Activated T-cell treated with anti-CD3 and anti-CD28 coated beads, Interleukin-2, amount 50 U/mL, for 72 hours (primary cell): ENCODE measurements at regions not wholly inside any gene's neighbourhood (a gene's known extent, or its start where the extent isn't known, plus 50 kb on each side); places are given as distances from the start of the nearest gene placed in this dataset.

Experiments used
- ATAC-seq, 2 donors: fragments of 150-1000 bp; cut with Tn5 transposase; replicated peaks in 1 of 2; 2 replicates each; pipeline ENCODE4 v1.10.0; 2021; ENCODE audit warnings: moderate library complexity in 2 of 2, mild to moderate bottlenecking in 1 of 2
- DNase-seq, 2 donors: peaks; one replicate each; pipeline ENCODE4 v3.0.0; 2021 to 2022; ENCODE audit warnings: mixed read lengths in 1 of 2
- H3K27ac Mint-ChIP-seq: one replicate; pipeline ENCODE4 v1.8.0; 2022; ENCODE audit warnings: mild to moderate bottlenecking, moderate library complexity, mixed read lengths
- H3K27me3 Mint-ChIP-seq: one replicate; pipeline ENCODE4 v1.8.0; 2022; ENCODE audit warnings: low read depth, mixed read lengths
- H3K36me3 Mint-ChIP-seq, 2 donors: one replicate each; pipeline ENCODE4 v1.8.0; 2022; ENCODE audit warnings: mixed read lengths in 2 of 2, mild to moderate bottlenecking in 1 of 2; ENCODE audit not compliant: insufficient read depth in 2 of 2
- H3K4me1 Mint-ChIP-seq: one replicate; pipeline ENCODE4 v1.8.0; 2022; ENCODE audit warnings: low read depth, mixed read lengths
- H3K4me3 Mint-ChIP-seq, 2 donors: one replicate each; pipeline ENCODE4 v1.8.0; 2022; ENCODE audit warnings: mild to moderate bottlenecking in 2 of 2, mixed read lengths in 2 of 2, moderate library complexity in 2 of 2
- H3K9me3 Mint-ChIP-seq, 2 donors: one replicate each; pipeline ENCODE4 v1.8.0; 2022; ENCODE audit warnings: mixed read lengths in 2 of 2

GRCh38 chr2:120826716-120827410 lies 91.2 kb downstream of the GLI2 start:
- no peak overlapping the region for H3K27ac Mint-ChIP-seq
- no peaks in the 10 kb centered on the region for H3K36me3 Mint-ChIP-seq
- H3K4me1 Mint-ChIP-seq, result no peaks in the 10 kb centered on the region
- ATAC-seq (no peak), DNase-seq (no peak)
- no peaks in the 10 kb centered on the region for H3K27me3 Mint-ChIP-seq
- no peak overlapping the region for H3K4me3 Mint-ChIP-seq
- no peaks in the 10 kb centered on the region for H3K9me3 Mint-ChIP-seq

GRCh38 chr2:120828066-120828465 lies 92.4 kb downstream of the GLI2 start:
- Mint-ChIP-seq H3K4me1 (no peaks in the 10 kb centered on the region), H3K4me3 (no peak overlapping the region), H3K27ac (no peak overlapping the region), H3K36me3 (no peaks in the 10 kb centered on the region), H3K27me3 (no peaks in the 10 kb centered on the region), H3K9me3 (no peaks in the 10 kb centered on the region)
- no peak for DNase-seq
- no peak for ATAC-seq

GRCh38 chr2:120828829-120829632 lies 93.4 kb downstream of the GLI2 start:
- Mint-ChIP-seq H3K27ac (no peak overlapping the region), H3K4me3 (no peak overlapping the region), H3K27me3 (no peaks in the 10 kb centered on the region), H3K9me3 (no peaks in the 10 kb centered on the region), H3K4me1 (no peaks in the 10 kb centered on the region), H3K36me3 (no peaks in the 10 kb centered on the region)
- ATAC-seq (no peak), DNase-seq (no peak)

DNA sequence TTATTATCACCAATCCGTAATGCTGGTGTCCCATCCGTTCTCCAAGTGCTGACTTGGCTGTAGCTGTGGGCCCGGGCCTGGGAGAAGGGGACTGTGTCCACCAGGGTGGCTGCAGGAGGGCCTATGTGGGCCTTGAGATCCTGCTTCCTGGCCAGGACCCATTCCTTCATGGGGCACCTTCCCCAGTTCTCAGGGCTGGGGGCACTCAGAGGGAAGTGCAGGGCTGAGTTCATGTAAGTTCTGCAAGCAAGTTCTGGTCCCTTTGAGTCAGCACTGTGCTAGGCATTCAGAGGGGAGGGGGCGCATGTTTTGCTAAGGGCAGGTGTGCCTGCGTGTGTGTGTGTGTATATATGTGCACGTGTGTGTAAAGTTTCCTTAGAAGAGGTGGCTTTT lies 94.0 kb downstream of the GLI2 start:
- no peak overlapping the region for H3K27ac Mint-ChIP-seq
- no peaks in the 10 kb centered on the region for H3K9me3 Mint-ChIP-seq
- H3K4me3 Mint-ChIP-seq, result no peak overlapping the region
- no peak for ATAC-seq
- no peaks in the 10 kb centered on the region for H3K4me1 Mint-ChIP-seq
- no peak for DNase-seq
- H3K27me3 Mint-ChIP-seq, result no peaks in the 10 kb centered on the region
- H3K36me3 Mint-ChIP-seq, result no peaks in the 10 kb centered on the region

- H3K36me3 Mint-ChIP-seq, result no peaks in the 10 kb centered on the region
- H3K9me3 Mint-ChIP-seq, result no peaks in the 10 kb centered on the region
- no peaks in the 10 kb centered on the region for H3K27me3 Mint-ChIP-seq
- DNase-seq, result no peak
- H3K27ac Mint-ChIP-seq, result no peak overlapping the region
- no peak for ATAC-seq
- no peaks in the 10 kb centered on the region for H3K4me1 Mint-ChIP-seq
- no peak overlapping the region for H3K4me3 Mint-ChIP-seq
Measured at GRCh38 chr2:120830096-120830830, 94.6 kb downstream of the GLI2 start.

- H3K9me3 Mint-ChIP-seq, result no peaks in the 10 kb centered on the region
- no peak for DNase-seq
- no peaks in the 10 kb centered on the region for H3K36me3 Mint-ChIP-seq
- no peak overlapping the region for H3K4me3 Mint-ChIP-seq
- no peaks in the 10 kb centered on the region for H3K4me1 Mint-ChIP-seq
- ATAC-seq, result no peak
- H3K27me3 Mint-ChIP-seq, result no peaks in the 10 kb centered on the region
- H3K27ac Mint-ChIP-seq, result no peak overlapping the region
Measured at GRCh38 chr2:120831086-120831485, 95.4 kb downstream of the GLI2 start.

DNA sequence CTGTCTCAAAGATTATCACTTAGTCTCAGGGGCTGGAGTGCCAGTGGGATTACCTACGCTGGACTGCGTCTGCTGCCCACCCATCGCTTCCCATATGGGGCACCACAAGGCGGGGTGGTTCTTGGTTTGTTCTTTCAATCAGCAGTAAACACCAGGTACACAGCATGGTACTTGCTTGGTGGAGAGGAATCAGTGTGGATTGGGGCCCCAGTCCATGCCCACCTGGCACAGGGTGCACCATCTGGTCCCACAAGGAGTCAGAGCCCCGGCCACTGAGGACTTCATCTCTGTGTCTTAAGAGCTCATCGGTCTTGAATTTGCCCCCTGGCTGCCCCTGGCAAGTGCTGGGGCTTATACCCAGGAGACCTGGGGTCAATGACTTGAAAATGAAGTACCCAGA lies 96.2 kb downstream of the GLI2 start:
- Mint-ChIP-seq H3K4me3 (no peak overlapping the region), H3K36me3 (no peaks in the 10 kb centered on the region), H3K27ac (no peak overlapping the region), H3K27me3 (no peaks in the 10 kb centered on the region), H3K4me1 (no peaks in the 10 kb centered on the region), H3K9me3 (no peaks in the 10 kb centered on the region)
- no peak for ATAC-seq
- no peak for DNase-seq

- no peaks in the 10 kb centered on the region for H3K27me3 Mint-ChIP-seq
- H3K4me1 Mint-ChIP-seq, result no peaks in the 10 kb centered on the region
- H3K9me3 Mint-ChIP-seq, result no peaks in the 10 kb centered on the region
- ATAC-seq (peak in 1 of 2 donors; percentile 25), DNase-seq (no peak)
- no peak overlapping the region for H3K4me3 Mint-ChIP-seq
- H3K36me3 Mint-ChIP-seq, result no peaks in the 10 kb centered on the region
- H3K27ac Mint-ChIP-seq, result no peak overlapping the region
Measured at GRCh38 chr2:120832296-120833070, 96.8 kb downstream of the GLI2 start.

- H3K27ac Mint-ChIP-seq, result no peak overlapping the region
- DNase-seq (no peak), ATAC-seq (no peak)
- H3K36me3 Mint-ChIP-seq, result no peaks in the 10 kb centered on the region
- no peaks in the 10 kb centered on the region for H3K27me3 Mint-ChIP-seq
- no peaks in the 10 kb centered on the region for H3K4me1 Mint-ChIP-seq
- H3K9me3 Mint-ChIP-seq, result no peaks in the 10 kb centered on the region
- no peak overlapping the region for H3K4me3 Mint-ChIP-seq
Measured at GRCh38 chr2:120833127-120833675, 97.5 kb downstream of the GLI2 start.

GRCh38 chr2:120834206-120834605 lies 98.5 kb downstream of the GLI2 start:
- ATAC-seq (no peak), DNase-seq (no peak)
- Mint-ChIP-seq H3K27ac (no peak overlapping the region), H3K36me3 (no peaks in the 10 kb centered on the region), H3K27me3 (no peaks in the 10 kb centered on the region), H3K4me3 (no peak overlapping the region), H3K4me1 (no peaks in the 10 kb centered on the region), H3K9me3 (no peaks in the 10 kb centered on the region)

DNA sequence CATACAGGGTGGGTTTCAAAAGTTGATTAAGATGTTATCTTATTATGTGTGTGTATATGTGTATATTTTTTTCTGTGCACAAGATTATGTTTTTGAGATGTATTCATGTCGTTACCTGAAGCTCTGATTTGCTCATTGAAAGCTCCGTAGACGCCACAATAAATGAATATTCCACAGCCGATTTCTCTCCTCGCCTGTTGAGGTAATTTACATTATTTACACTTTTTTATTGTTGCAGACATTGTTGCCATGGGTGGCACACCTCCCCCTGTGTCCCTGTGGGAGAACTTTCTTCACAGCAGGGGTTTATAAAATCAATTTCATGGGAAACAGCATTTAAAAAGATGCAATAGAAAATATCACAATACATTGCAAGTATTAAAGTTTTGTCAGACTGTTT lies 100.6 kb downstream of the GLI2 start:
- Mint-ChIP-seq H3K9me3 (no peaks in the 10 kb centered on the region), H3K27ac (no peak overlapping the region), H3K4me3 (no peak overlapping the region), H3K27me3 (no peaks in the 10 kb centered on the region), H3K4me1 (no peaks in the 10 kb centered on the region), H3K36me3 (no peaks in the 10 kb centered on the region)
- DNase-seq, result no peak
- ATAC-seq, result no peak

DNA sequence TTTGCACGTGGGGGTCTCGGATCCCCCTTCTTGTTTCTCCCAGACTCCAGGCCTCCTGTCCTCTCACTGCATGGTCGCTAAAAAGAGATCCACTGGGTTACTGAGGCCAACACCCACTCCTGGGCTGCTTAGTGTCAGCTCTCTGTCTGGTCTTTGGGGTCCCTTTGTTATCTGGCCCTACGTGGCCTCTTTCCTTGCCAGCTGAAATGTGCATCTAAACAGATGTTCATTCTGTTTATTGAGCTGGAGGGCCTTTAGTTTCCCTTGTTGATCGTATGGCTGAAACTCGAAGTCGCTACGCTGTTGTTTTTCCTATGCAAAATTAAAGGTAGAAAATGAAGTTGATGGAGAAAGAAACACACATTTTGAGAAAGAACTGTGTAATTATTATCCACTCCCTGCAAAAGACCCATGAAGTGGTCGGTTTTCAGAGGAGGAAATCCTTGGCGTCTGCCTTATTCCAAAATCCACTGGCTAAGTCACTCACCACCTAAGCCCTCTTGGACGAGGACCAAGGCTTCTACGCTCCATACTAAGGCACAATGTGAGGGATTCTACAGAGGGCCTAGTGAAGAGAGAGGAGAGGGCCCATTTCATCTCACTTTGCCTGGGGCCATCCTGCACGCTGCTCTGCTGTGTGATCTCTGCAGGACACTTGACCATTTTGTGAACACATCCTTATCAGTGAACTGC lies 105.3 kb downstream of the GLI2 start:
- no peaks in the 10 kb centered on the region for H3K36me3 Mint-ChIP-seq
- ATAC-seq (no peak), DNase-seq (no peak)
- H3K4me3 Mint-ChIP-seq, result no peak overlapping the region
- H3K9me3 Mint-ChIP-seq, result no peaks in the 10 kb centered on the region
- no peaks in the 10 kb centered on the region for H3K27me3 Mint-ChIP-seq
- no peaks in the 10 kb centered on the region for H3K4me1 Mint-ChIP-seq
- no peak overlapping the region for H3K27ac Mint-ChIP-seq
